AG04450 (cell line): ENCODE measurements at regions not wholly inside any gene's neighbourhood (a gene's known extent, or its start where the extent isn't known, plus 50 kb on each side); places are given as distances from the start of the nearest gene placed in this dataset.

ENCODE experiments used
- CTCF ChIA-PET: fragments of 300-600, 350-600 bp; formaldehyde crosslinking; extraction: SDS; loops from one replicate; lab custom pipeline; 2022; ENCODE audit warnings: antibody characterized with exemption, inconsistent platforms; lab: Charles Lee
- POLR2A ChIA-PET: fragments of 350-600 bp; formaldehyde crosslinking; extraction: SDS; loops from one replicate; lab custom pipeline; 2021; ENCODE audit warnings: antibody characterized with exemption, inconsistent platforms; lab: Yijun Ruan, JAX
- DNase-seq: peaks from one replicate; pipeline ENCODE4 v3.0.0-alpha.2; 2011; ENCODE audit warnings: low read depth, low spot score
- H3K27ac ChIP-seq: one replicate; pipeline ENCODE4 v1.5.1; 2012; ENCODE audit warnings: low read depth, low read length, control low read depth
- H3K27me3 ChIP-seq: one replicate; pipeline ENCODE4 v1.6.0; 2012; ENCODE audit warnings: low read length; ENCODE audit not compliant: control insufficient read depth, insufficient read depth
- H3K4me3 ChIP-seq: 2 replicates; pipeline ENCODE4 v1.5.1; 2011; ENCODE audit warnings: mild to moderate bottlenecking, low read depth, low read length, control low read depth
- H3K9me3 ChIP-seq: 2 replicates; pipeline ENCODE4 v1.5.1; 2012; ENCODE audit warnings: low read length; ENCODE audit not compliant: control insufficient read depth, insufficient read depth
- TF ChIP-seq, protein P1 (sequence below): IDR thresholded peaks from 2 replicates; pipeline ENCODE4 v1.5.1; 2011; ENCODE audit warnings: low read depth, low read length, control low read depth, inconsistent platforms

DNA sequence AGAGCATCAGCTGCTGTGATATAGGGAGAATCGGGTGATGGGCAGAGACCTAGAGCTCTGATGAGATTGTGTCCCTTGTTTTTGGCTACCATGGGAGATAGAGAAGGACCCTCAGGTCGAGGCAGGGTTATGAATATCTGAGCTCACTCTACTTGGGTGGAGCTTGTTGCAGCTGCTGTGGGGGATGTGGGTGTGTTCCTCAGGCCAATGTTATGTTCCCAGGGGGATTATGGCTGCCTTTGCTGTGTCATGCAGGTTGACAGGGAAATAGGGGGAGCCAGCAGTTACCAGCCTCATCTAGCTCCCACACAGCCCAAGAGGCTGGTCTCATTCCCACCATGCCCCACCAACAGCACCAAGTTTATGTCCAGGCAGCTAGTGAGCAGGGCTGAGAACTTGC lies 131.5 kb downstream of the TRIM42 start:
- TF ChIP-seq, protein P1, sequence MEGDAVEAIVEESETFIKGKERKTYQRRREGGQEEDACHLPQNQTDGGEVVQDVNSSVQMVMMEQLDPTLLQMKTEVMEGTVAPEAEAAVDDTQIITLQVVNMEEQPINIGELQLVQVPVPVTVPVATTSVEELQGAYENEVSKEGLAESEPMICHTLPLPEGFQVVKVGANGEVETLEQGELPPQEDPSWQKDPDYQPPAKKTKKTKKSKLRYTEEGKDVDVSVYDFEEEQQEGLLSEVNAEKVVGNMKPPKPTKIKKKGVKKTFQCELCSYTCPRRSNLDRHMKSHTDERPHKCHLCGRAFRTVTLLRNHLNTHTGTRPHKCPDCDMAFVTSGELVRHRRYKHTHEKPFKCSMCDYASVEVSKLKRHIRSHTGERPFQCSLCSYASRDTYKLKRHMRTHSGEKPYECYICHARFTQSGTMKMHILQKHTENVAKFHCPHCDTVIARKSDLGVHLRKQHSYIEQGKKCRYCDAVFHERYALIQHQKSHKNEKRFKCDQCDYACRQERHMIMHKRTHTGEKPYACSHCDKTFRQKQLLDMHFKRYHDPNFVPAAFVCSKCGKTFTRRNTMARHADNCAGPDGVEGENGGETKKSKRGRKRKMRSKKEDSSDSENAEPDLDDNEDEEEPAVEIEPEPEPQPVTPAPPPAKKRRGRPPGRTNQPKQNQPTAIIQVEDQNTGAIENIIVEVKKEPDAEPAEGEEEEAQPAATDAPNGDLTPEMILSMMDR = no peak
- no peaks in the 10 kb centered on the region for H3K27me3 ChIP-seq
- POLR2A ChIA-PET = no interaction called here
- H3K27ac ChIP-seq = no peak overlapping the region
- H3K4me3 ChIP-seq = no peak overlapping the region
- DNase-seq = no peak
- CTCF ChIA-PET = no interaction called here
- no peaks in the 10 kb centered on the region for H3K9me3 ChIP-seq

DNA sequence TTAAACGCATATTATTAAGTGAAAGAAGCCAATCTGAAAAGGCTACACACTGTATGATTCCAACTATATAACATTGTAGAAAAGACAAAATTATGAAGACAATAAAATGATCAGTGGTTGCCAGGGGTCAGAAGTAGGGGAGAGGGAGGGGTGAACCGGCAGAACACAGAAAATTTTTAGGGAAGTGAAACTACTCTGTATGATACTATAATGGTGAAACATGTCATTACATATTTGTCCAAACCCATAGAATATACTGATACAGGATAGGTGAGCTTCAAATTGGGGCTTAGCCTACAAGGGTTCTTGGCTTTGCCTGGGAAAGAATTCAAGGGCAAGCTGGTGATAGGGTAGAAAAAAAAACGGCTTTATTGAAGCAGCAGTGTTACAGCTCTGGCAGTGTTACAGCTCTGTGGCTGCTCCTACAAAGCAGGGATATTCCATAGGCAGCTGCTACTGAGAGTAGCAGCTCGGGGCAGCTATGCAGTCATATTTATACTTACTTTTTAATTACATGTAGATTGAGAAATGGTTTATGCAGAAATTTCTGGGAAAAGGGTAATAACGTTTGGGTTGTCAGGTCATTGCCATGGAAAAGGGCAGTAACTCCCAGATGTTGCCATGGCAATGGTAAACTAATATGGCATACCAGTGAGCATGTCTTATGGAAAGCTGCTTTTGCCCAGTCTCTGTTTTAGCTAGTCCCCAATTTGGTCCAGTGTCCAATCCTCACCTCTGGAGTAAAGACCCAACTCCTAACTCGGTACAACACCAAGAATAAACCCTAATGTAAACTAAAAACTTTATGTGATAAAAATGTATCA lies 125.1 kb upstream of the SLC25A36 start:
- Histone ChIP-seq H3K27ac (no peak overlapping the region), H3K9me3 (no peaks in the 10 kb centered on the region), H3K4me3 (no peak overlapping the region), H3K27me3 (no peaks in the 10 kb centered on the region)
- DNase-seq = no peak
- POLR2A ChIA-PET = no interaction called here
- TF ChIP-seq, protein P1 = no peak
- CTCF ChIA-PET = no interaction called here

DNA sequence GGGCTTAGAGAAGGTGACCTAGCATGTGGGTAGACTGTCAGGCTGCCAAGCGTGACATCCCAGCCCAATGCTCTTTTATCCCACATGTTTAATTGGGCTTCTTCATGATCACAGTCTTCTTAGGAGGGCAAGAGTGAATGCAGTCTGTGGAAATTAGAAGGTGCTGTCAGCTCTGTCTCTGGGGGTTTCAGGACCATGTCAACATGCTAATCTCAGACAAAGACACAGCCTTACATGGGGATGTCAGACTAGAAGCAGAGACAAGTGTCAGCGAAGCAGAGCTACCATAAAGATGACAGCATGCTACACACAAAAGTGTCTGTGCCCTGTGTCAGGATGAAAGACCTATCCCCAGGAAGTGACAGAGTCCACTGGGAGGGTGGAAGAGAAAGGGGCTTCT lies 120.1 kb upstream of the SLC25A36 start:
- H3K27ac ChIP-seq = no peak overlapping the region
- ChIA-PET POLR2A (no interaction called here), CTCF (no interaction called here)
- H3K27me3 ChIP-seq = no peaks in the 10 kb centered on the region
- DNase-seq = no peak
- H3K9me3 ChIP-seq = no peaks in the 10 kb centered on the region
- TF ChIP-seq, protein P1 = no peak
- H3K4me3 ChIP-seq = no peak overlapping the region

DNA sequence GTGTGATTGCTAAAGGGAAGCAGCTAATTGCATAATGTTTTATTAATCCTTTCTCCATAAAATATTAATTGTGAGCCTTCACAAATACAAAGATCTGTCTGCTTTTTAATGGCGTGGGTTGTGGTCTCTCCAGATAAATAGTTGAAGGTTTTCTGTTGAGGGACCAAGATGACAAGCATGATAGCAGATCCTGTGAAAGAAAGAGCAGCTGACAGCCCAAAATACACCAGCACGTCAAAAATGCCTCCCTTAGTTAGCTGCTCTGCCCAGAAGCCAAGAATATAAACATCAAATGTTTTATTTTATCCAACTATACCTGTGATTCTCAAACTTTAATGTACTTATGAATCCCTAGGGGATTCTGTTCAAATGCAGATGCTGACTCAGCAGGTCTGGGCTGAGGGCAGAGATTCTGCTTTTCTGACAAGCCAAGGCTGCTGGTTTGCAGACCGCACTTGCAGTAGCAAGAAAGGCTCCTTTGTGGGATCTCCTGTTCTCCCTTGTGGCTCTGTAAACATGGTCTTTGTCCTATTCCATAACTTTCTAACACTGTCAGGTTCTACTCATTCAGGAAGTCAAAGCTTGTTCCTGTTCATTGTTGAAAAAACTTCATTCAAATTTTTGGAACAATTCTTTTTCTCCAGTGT lies 119.1 kb upstream of the SLC25A36 start:
- ChIA-PET POLR2A (no interaction called here), CTCF (no interaction called here)
- no peak overlapping the region for H3K4me3 ChIP-seq
- no peaks in the 10 kb centered on the region for H3K27me3 ChIP-seq
- no peak for DNase-seq
- H3K27ac ChIP-seq = no peak overlapping the region
- H3K9me3 ChIP-seq = no peaks in the 10 kb centered on the region
- TF ChIP-seq, protein P1 = no peak

DNA sequence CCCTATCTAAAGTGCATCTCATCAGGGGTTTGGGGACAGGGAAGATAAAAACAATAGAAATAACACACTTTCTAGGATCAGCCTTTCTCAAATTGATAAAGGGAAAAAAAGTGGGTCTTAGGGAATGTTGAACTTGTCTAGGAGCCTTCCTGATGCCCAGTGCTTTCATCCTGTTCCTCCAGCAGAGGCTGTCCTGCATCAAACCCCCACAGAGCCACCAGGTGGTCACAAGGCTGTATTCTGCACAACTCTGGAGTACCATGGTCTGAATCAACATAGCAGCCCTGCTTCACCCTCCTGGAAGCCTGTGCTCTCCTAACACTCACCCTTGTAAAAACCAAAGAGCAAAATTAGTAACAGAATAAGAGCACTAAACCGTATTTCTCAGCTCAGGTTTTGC lies 118.5 kb upstream of the SLC25A36 start:
- CTCF ChIA-PET = no interaction called here
- POLR2A ChIA-PET = no interaction called here
- Histone ChIP-seq H3K9me3 (no peaks in the 10 kb centered on the region), H3K27ac (no peak overlapping the region), H3K4me3 (no peak overlapping the region), H3K27me3 (no peaks in the 10 kb centered on the region)
- DNase-seq = no peak
- TF ChIP-seq, protein P1 = no peak
